GM21825 (cell line): ENCODE measurements at regions not wholly inside any gene's neighbourhood (a gene's known extent, or its start where the extent isn't known, plus 50 kb on each side); places are given as distances from the start of the nearest gene placed in this dataset.
"Not testable (repeated sequence)": the region's sequence is repeated elsewhere in the genome, so short reads cannot be mapped to it uniquely, and the experiment has no call there.

ENCODE experiments used
- ATAC-seq: cut with Tn5 transposase; IDR thresholded peaks from one replicate; pipeline ENCODE4 v1.9.1; 2021; ENCODE audit warnings: mild to moderate bottlenecking, moderate library complexity; ENCODE audit not compliant: unreplicated experiment

- no peak for ATAC-seq
Measured at GRCh38 chr15:77843546-77843945, 210.8 kb upstream of the LINGO1 start.

GRCh38 chr15:77840991-77841775, 208.5 kb upstream of the LINGO1 start:
- ATAC-seq, result no peak

GRCh38 chr15:77839970-77840905, 207.5 kb upstream of the LINGO1 start:
- no peak for ATAC-seq

- ATAC-seq, result no peak
Measured at GRCh38 chr15:77839456-77839855, 206.7 kb upstream of the LINGO1 start.

GRCh38 chr15:77838595-77838994, 205.9 kb upstream of the LINGO1 start:
- ATAC-seq, result no peak

- ATAC-seq, result no peak
Measured at GRCh38 chr15:77838061-77838460, 205.3 kb upstream of the LINGO1 start.

GRCh38 chr15:77837649-77838025, 204.9 kb upstream of the LINGO1 start:
- no peak for ATAC-seq

GRCh38 chr15:77836906-77837648, 204.4 kb upstream of the LINGO1 start:
- ATAC-seq, result no peak

- ATAC-seq, result no peak
Measured at GRCh38 chr15:77836121-77836692, 203.5 kb upstream of the LINGO1 start.

GRCh38 chr15:77834276-77834990, 201.7 kb upstream of the LINGO1 start:
- ATAC-seq, result no peak

- ATAC-seq, result no peak
Measured at GRCh38 chr15:77832874-77833273, 200.2 kb upstream of the LINGO1 start.

- no peak for ATAC-seq
Measured at GRCh38 chr15:77831986-77832385, 199.3 kb upstream of the LINGO1 start.

GRCh38 chr15:77830051-77830468, 197.3 kb upstream of the LINGO1 start:
- no peak for ATAC-seq

- not testable (repeated sequence) for ATAC-seq
Measured at GRCh38 chr15:77829331-77829730, 196.6 kb upstream of the LINGO1 start.

- no peak for ATAC-seq
Measured at GRCh38 chr15:77827860-77828259, 195.1 kb upstream of the LINGO1 start.

- no peak for ATAC-seq
Measured at GRCh38 chr15:77826006-77826695, 193.4 kb upstream of the LINGO1 start.

- ATAC-seq, result no peak
Measured at GRCh38 chr15:77825546-77825945, 192.8 kb upstream of the LINGO1 start.

GRCh38 chr15:77825252-77825542, 192.5 kb upstream of the LINGO1 start:
- ATAC-seq, result no peak

- no peak for ATAC-seq
Measured at GRCh38 chr15:77824361-77825251, 191.9 kb upstream of the LINGO1 start.
